Neural progenitor cell (in vitro differentiated cells): ENCODE measurements at regions not wholly inside any gene's neighbourhood (a gene's known extent, or its start where the extent isn't known, plus 50 kb on each side); places are given as distances from the start of the nearest gene placed in this dataset.

Experiments
- EZH2 ChIP-seq: fragments of 200-600 bp; sonication (generic); IDR thresholded peaks from 2 replicates; pipeline ENCODE4 v1.6.1; 2017; ENCODE audit warnings: antibody characterized with exemption, mild to moderate bottlenecking, moderate library complexity
- EZH2phosphoT487 ChIP-seq: fragments of 200-600 bp; sonication (generic); IDR thresholded peaks from 2 replicates; pipeline ENCODE4 v1.6.1; 2017; ENCODE audit warnings: antibody characterized with exemption
- TF ChIP-seq, protein P1 (sequence below): fragments of 200-600 bp; sonication (generic); IDR thresholded peaks from 2 replicates; pipeline ENCODE4 v1.5.1; 2017; ENCODE audit warnings: antibody characterized with exemption, mild to moderate bottlenecking

- TF ChIP-seq, protein P1, sequence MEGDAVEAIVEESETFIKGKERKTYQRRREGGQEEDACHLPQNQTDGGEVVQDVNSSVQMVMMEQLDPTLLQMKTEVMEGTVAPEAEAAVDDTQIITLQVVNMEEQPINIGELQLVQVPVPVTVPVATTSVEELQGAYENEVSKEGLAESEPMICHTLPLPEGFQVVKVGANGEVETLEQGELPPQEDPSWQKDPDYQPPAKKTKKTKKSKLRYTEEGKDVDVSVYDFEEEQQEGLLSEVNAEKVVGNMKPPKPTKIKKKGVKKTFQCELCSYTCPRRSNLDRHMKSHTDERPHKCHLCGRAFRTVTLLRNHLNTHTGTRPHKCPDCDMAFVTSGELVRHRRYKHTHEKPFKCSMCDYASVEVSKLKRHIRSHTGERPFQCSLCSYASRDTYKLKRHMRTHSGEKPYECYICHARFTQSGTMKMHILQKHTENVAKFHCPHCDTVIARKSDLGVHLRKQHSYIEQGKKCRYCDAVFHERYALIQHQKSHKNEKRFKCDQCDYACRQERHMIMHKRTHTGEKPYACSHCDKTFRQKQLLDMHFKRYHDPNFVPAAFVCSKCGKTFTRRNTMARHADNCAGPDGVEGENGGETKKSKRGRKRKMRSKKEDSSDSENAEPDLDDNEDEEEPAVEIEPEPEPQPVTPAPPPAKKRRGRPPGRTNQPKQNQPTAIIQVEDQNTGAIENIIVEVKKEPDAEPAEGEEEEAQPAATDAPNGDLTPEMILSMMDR = no peak
- TF ChIP-seq EZH2 (no peak), EZH2phosphoT487 (no peak)
These were observed 67.4 kb upstream of the HELT start for GRCh38 chr4:184950926-184951325.
